Esophagus squamous epithelium (tissue), 4 donors: ENCODE measurements at regions not wholly inside any gene's neighbourhood (a gene's known extent, or its start where the extent isn't known, plus 50 kb on each side); places are given as distances from the start of the nearest gene placed in this dataset.

Source experiments
- POLR2A ChIP-seq, 4 donors: fragments of 450-650 bp; IDR thresholded peaks; one replicate each; pipeline ENCODE4 v1.6.1; 2017; ENCODE audit warnings: antibody characterized with exemption in 4 of 4, mild to moderate bottlenecking in 4 of 4, moderate library complexity in 3 of 4
- TF ChIP-seq, protein P1 (sequence below), 6 experiments: fragments of 450-650 bp in 4 of 6; fragments of 200-600 bp in 2 of 6; sonication (generic) in 2 of 6; IDR thresholded peaks; one replicate each; pipeline ENCODE4 v1.5.1; 2016 to 2019; ENCODE audit warnings: antibody characterized with exemption in 6 of 6, mild to moderate bottlenecking in 4 of 6, moderate library complexity in 4 of 6

DNA sequence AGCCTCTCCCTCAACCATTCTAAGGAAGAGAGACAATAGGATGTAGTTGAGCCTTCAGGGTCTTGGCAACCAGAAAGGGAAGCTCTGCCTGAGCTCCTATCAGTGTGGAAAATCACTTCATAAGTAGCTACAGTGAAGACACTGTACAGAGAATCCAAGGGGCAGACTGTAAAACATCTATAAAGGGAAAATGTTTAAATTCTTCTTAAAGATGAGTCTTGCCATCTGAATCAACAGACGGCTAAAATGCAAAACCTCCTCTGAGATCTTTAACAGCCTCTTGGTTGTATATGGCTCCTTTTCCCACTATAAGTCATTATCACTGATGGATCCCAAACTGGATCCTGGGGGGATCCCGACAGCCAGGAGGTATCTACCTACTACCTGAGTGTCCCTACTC, 239.2 kb upstream of the SOX9 start:
- TF ChIP-seq, protein P1, sequence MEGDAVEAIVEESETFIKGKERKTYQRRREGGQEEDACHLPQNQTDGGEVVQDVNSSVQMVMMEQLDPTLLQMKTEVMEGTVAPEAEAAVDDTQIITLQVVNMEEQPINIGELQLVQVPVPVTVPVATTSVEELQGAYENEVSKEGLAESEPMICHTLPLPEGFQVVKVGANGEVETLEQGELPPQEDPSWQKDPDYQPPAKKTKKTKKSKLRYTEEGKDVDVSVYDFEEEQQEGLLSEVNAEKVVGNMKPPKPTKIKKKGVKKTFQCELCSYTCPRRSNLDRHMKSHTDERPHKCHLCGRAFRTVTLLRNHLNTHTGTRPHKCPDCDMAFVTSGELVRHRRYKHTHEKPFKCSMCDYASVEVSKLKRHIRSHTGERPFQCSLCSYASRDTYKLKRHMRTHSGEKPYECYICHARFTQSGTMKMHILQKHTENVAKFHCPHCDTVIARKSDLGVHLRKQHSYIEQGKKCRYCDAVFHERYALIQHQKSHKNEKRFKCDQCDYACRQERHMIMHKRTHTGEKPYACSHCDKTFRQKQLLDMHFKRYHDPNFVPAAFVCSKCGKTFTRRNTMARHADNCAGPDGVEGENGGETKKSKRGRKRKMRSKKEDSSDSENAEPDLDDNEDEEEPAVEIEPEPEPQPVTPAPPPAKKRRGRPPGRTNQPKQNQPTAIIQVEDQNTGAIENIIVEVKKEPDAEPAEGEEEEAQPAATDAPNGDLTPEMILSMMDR (IDR thresholded peaks at IDR 0.05): no peak
- TF ChIP-seq POLR2A (IDR thresholded peaks at IDR 0.05): no peak
